HepG2 (cell line): ENCODE measurements at regions not wholly inside any gene's neighbourhood (a gene's known extent, or its start where the extent isn't known, plus 50 kb on each side); places are given as distances from the start of the nearest gene placed in this dataset.

Experiments
- ATAC-seq: fragments of 200-7000 bp; cut with Tn5 transposase; 3 replicates; pipeline ENCODE4 v1.9.1; 2020; ENCODE audit warnings: mild to moderate bottlenecking, moderate library complexity
- BruUV-seq: library from RNA; stranded (reverse); fragments of 400-500 nt; replicated peaks from 2 replicates; lab custom pipeline; 2021; lab: Mats Ljungman, UMichigan
- CTCF ChIA-PET: fragments of 300-600 bp; formaldehyde crosslinking; extraction: SDS; loops from one replicate; lab custom pipeline; 2021; ENCODE audit warnings: low total read pairs, inconsistent platforms, low intra/inter-chr PET ratio; lab: Yijun Ruan, JAX
- POLR2A ChIA-PET: fragments of 350-600 bp; sonication (Branson Sonifier 250); formaldehyde crosslinking; loops from one replicate; lab custom pipeline; 2020; ENCODE audit warnings: antibody characterized with exemption, inconsistent platforms; lab: Yijun Ruan, JAX
- DNase-seq: peaks from one replicate; pipeline ENCODE4 v3.0.0-alpha.2; 2015; ENCODE audit warnings: low spot score
- FAIRE-seq: peaks from 3 replicates; lab custom pipeline; 2011; peaks lifted over from hg19 to GRCh38; lab: Jason Lieb, UNC
- H2AFZ ChIP-seq: one replicate; pipeline ENCODE4 v1.6.1; 2011; ENCODE audit warnings: low read length, inconsistent platforms
- H3K27ac ChIP-seq: fragments of 300-600 bp; 3 replicates; pipeline ENCODE4 v1.8.0; 2011; ENCODE audit warnings: mixed run types, mild to moderate bottlenecking, mixed read lengths, low read length, inconsistent platforms; ENCODE audit not compliant: insufficient read depth; ENCODE audit errors: extremely low read length
- H3K27me3 ChIP-seq, 2 experiments: fragments of 200-600 bp in 1 of 2; 2 replicates in 1 of 2; 3 replicates in 1 of 2; pipeline versions ENCODE4 v1.6.0 to v1.8.0; 2011; ENCODE audit warnings: low read length in 2 of 2, mild to moderate bottlenecking in 2 of 2, moderate library complexity in 2 of 2, inconsistent platforms in 1 of 2; ENCODE audit not compliant: insufficient read depth in 2 of 2, control insufficient read depth in 1 of 2
- H3K36me3 ChIP-seq, 2 experiments: fragments of 200-600 bp in 1 of 2; replicated peaks in 1 of 2; 2 replicates in 1 of 2; 3 replicates in 1 of 2; pipeline versions ENCODE4 v1.5.1 to v1.8.0; 2011; ENCODE audit warnings: low read length in 2 of 2, inconsistent platforms in 1 of 2; ENCODE audit not compliant: insufficient read depth in 2 of 2, control insufficient read depth in 1 of 2
- H3K4me1 ChIP-seq: 2 replicates; pipeline ENCODE4 v1.5.1; 2012; ENCODE audit warnings: low read length, inconsistent platforms; ENCODE audit not compliant: insufficient read depth
- H3K4me2 ChIP-seq: 2 replicates; pipeline ENCODE4 v1.6.0; 2011; ENCODE audit warnings: low read depth, low read length, inconsistent platforms
- H3K4me3 ChIP-seq, 3 experiments: fragments of 200-600 bp in 1 of 3; sonication (generic), shearing (Covaris generic) in 1 of 3; replicated peaks in 1 of 3; 2 replicates each; pipeline ENCODE4 v1.5.1; 2011 to 2016; ENCODE audit warnings: low read length in 3 of 3, inconsistent platforms in 2 of 3, low read depth in 2 of 3, mild to moderate bottlenecking in 2 of 3, control low read depth in 1 of 3, mixed read lengths in 1 of 3; ENCODE audit not compliant: insufficient read depth in 1 of 3
- H3K79me2 ChIP-seq: one replicate; pipeline ENCODE4 v1.6.1; 2011; ENCODE audit warnings: low read length, inconsistent platforms; ENCODE audit not compliant: insufficient read depth
- H3K9ac ChIP-seq: 2 replicates; pipeline ENCODE4 v1.6.0; 2011; ENCODE audit warnings: mild to moderate bottlenecking, low read depth, low read length, inconsistent platforms; ENCODE audit not compliant: insufficient read depth
- H3K9me3 ChIP-seq: 2 replicates; pipeline ENCODE4 v1.5.1; 2012; ENCODE audit warnings: mild to moderate bottlenecking, low read length
- H4K20me1 ChIP-seq: 2 replicates; pipeline ENCODE4 v1.6.0; 2011; ENCODE audit warnings: inconsistent platforms, mild to moderate bottlenecking, low read length, moderate library complexity; ENCODE audit not compliant: insufficient read depth
- ARID5B ChIP-seq: IDR thresholded peaks from 2 replicates; pipeline ENCODE4 v1.4.0; 2020; ENCODE audit warnings: mild to moderate bottlenecking, missing genetic modification reagents
- ATM ChIP-seq: fragments of 450-650 bp; IDR thresholded peaks from 2 replicates; pipeline ENCODE4 v1.7.1; 2017; ENCODE audit warnings: mild to moderate bottlenecking, borderline replicate concordance
- CENPBD1 ChIP-seq: sonication (generic); formaldehyde crosslinking; IDR thresholded peaks from 2 replicates; pipeline ENCODE4 v1.8.0; 2022; ENCODE audit warnings: missing genetic modification reagents, low read depth, mild to moderate bottlenecking, borderline replicate concordance
- ETS1 ChIP-seq: sonication (generic); formaldehyde crosslinking; IDR thresholded peaks from 2 replicates; pipeline ENCODE4 v1.4.0; 2020; ENCODE audit warnings: missing genetic modification reagents
- FOXA3 ChIP-seq: IDR thresholded peaks from 2 replicates; pipeline ENCODE4 v1.6.1; 2016; ENCODE audit warnings: missing genetic modification reagents, missing compliant biosample characterization
- FOXP1 ChIP-seq, 2 experiments: fragments of 450-650 bp in 1 of 2; IDR thresholded peaks; 2 replicates each; pipeline ENCODE4 v1.6.1; 2017 to 2018; ENCODE audit warnings: antibody characterized with exemption in 1 of 2
- MIXL1 ChIP-seq: IDR thresholded peaks from 2 replicates; pipeline ENCODE4 v1.6.1; 2016
- RAD21 ChIP-seq: fragments of 450-650 bp; formaldehyde crosslinking; IDR thresholded peaks from 2 replicates; pipeline ENCODE4 v1.5.0; 2020; ENCODE audit warnings: mild to moderate bottlenecking
- RBM39 ChIP-seq: fragments of 200-400 bp; formaldehyde crosslinking; IDR thresholded peaks from one replicate; pipeline ENCODE4 v1.6.1; 2018; ENCODE audit warnings: antibody characterized with exemption, mild to moderate bottlenecking, low read depth, low read length; ENCODE audit not compliant: poor library complexity, severe bottlenecking
- THAP7 ChIP-seq: sonication (generic); formaldehyde crosslinking; IDR thresholded peaks from 2 replicates; pipeline ENCODE4 v1.8.1; 2023; ENCODE audit warnings: mild to moderate bottlenecking, missing genetic modification reagents
- ZMYM4 ChIP-seq: sonication (generic); formaldehyde crosslinking; IDR thresholded peaks from 2 replicates; pipeline ENCODE4 v1.8.1; 2023; ENCODE audit warnings: mild to moderate bottlenecking, missing genetic modification reagents
- ZNF34 ChIP-seq: sonication (generic); formaldehyde crosslinking; IDR thresholded peaks from 2 replicates; pipeline ENCODE4 v1.4.0; 2020; ENCODE audit warnings: mild to moderate bottlenecking, missing genetic modification reagents, borderline replicate concordance
- ZNF430 ChIP-seq: sonication (generic); formaldehyde crosslinking; IDR thresholded peaks from 2 replicates; pipeline ENCODE4 v1.9.0; 2021; ENCODE audit warnings: mild to moderate bottlenecking, missing genetic modification reagents
- WGBS: methylation state at CpG from one replicate; pipeline ENCODE4 v1.1.6; 2017; ENCODE audit warnings: low lambda C conversion rate; 5-methylcytosine and 5-hydroxymethylcytosine counted together
- in situ Hi-C: cut with HindIII; loops from 2 replicates; pipeline ENCODE4 v1.10.0; 2017; ENCODE audit warnings: low pct_unique_long_range_greater_than_20kb; ENCODE audit not compliant: extremely low pct_ligation_motif_present
- intact Hi-C: fragments of 100-400 bp; cut with micrococcal nuclease; formaldehyde crosslinking; loops from one replicate; pipeline ENCODE4 v1.10.0; 2022; ENCODE audit not compliant: unreplicated experiment

DNA sequence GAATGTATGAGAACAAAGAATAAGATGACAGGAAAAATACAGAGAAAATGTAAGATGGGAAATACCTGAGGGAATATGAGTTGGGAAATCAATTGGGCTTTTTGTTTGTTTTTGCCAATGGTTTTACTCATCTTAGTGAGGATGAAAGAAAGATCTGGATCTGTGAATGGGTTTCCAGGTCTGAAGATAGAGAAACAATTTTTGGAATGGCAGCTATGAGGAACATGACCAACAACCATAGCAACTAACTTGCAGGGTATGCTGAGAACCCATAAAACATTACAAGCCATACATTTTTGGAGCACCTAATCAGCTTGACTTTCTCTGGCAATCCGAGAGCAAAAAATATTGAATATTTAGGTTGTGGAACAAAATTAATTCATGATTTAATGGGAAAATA lies 290.0 kb downstream of the KCTD12 start:
- 0% methylated on average over 1 of the region's 1 CpG for WGBS
- intact Hi-C loops: no loop called here
- Histone ChIP-seq H3K27me3 (no peaks in the 10 kb centered on the region), H3K27ac (no peak overlapping the region), H3K4me3 (no peak overlapping the region), H3K4me2 (no peak overlapping the region), H4K20me1 (no peaks in the 10 kb centered on the region), H3K9ac (no peak overlapping the region), H3K4me1 (no peaks in the 10 kb centered on the region), H3K36me3 (no peaks in the 10 kb centered on the region), H3K9me3 (no peaks in the 10 kb centered on the region; the same call in 1 of the 2 replicates), H3K79me2 (no peaks in the 10 kb centered on the region), H2AFZ (no peak overlapping the region)
- ATAC-seq (no peak), FAIRE-seq (no peak), DNase-seq (no peak)
- BruUV-seq: no TSS peak
- ChIA-PET CTCF (no interaction called here), POLR2A (no interaction called here)
- TF ChIP-seq ETS1 (CRISPR knock-in tag) (no peak), RAD21 (CRISPR knock-in tag) (no peak), ZNF34 (CRISPR knock-in tag) (no peak), ZNF430 (CRISPR knock-in tag) (no peak), MIXL1 (CRISPR knock-in tag) (no peak), RBM39 (no peak), ATM (no peak)
- in situ Hi-C loops: no loop called here

DNA sequence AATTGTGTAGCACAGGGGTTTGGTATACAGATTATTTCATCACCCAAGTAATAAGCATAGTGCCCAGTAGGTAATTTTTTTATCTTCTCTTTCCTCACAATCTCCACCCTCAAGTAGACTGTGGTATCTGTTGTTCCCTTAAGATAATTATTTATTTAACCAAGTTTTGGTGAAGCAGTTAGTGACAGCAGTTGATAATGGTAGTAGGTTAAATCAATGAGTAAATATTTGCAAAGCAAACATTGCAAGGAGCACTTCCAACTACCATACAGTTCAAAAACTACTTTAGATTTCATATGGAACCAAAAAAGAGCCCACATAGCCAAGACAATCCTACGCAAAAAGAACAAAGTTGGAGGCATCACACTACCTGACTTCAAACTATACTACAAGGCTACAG lies 291.8 kb downstream of the KCTD12 start:
- Histone ChIP-seq H4K20me1 (no peaks in the 10 kb centered on the region), H3K4me1 (no peaks in the 10 kb centered on the region), H3K79me2 (no peaks in the 10 kb centered on the region), H3K27me3 (no peaks in the 10 kb centered on the region), H2AFZ (no peak overlapping the region), H3K27ac (no peak overlapping the region), H3K36me3 (no peaks in the 10 kb centered on the region), H3K4me2 (no peak overlapping the region), H3K4me3 (no peak overlapping the region), H3K9me3 (no peaks in the 10 kb centered on the region; the same call in 1 of the 2 replicates), H3K9ac (no peak overlapping the region)
- CTCF ChIA-PET: no interaction called here
- ATAC-seq: peak; percentile 53
- BruUV-seq: no TSS peak
- WGBS: 0% methylated on average over 1 of the region's 1 CpG
- no peak for FAIRE-seq
- DNase-seq: no peak
- POLR2A ChIA-PET: no interaction called here
- in situ Hi-C loops: no loop called here
- intact Hi-C loops: no loop called here
- no peak for TF ChIP-seq THAP7
- peak; percentile 61; the same call in 1 of the 2 replicates for TF ChIP-seq FOXA3 (CRISPR knock-in tag)
- no peak for TF ChIP-seq CENPBD1 (CRISPR knock-in tag)
- TF ChIP-seq FOXP1 (IDR thresholded peaks at IDR 0.05): no peak
- TF ChIP-seq FOXP1 (CRISPR knock-in tag; IDR thresholded peaks at IDR 0.05): peak; percentile 17; the same call in 1 of the 2 replicates
- TF ChIP-seq ARID5B (CRISPR knock-in tag): peak; percentile 32; the same call in 1 of the 2 replicates
- no peak for TF ChIP-seq ZMYM4
